Transverse colon (tissue), 4 donors: ENCODE measurements at regions not wholly inside any gene's neighbourhood (a gene's known extent, or its start where the extent isn't known, plus 50 kb on each side); places are given as distances from the start of the nearest gene placed in this dataset.

Source experiments
- DNase-seq: peaks from one replicate; pipeline ENCODE4 v3.0.0-alpha.2; 2019
- H3K27ac ChIP-seq, 4 donors: fragments of 200-600 bp; sonication (generic); 2 replicates each; pipeline ENCODE4 v1.5.1; 2016 to 2018; ENCODE audit warnings: inconsistent platforms in 4 of 4
- H3K27me3 ChIP-seq: fragments of 200-600 bp; sonication (generic); 2 replicates; pipeline ENCODE4 v1.5.1; 2017; ENCODE audit warnings: inconsistent platforms
- H3K36me3 ChIP-seq, 4 donors: fragments of 200-600 bp; sonication (generic); 2 replicates each; pipeline ENCODE4 v1.5.1; 2017 to 2019; ENCODE audit warnings: inconsistent platforms in 4 of 4
- H3K4me1 ChIP-seq, 4 donors: fragments of 200-600 bp; sonication (generic); 2 replicates each; pipeline ENCODE4 v1.5.1; 2017 to 2020; ENCODE audit warnings: inconsistent platforms in 4 of 4
- H3K4me3 ChIP-seq, 4 donors: fragments of 200-600 bp; sonication (generic); 1 replicate in 1 of 4; 2 replicates in 3 of 4; pipeline versions ENCODE4 v1.5.1 to v1.6.1; 2017 to 2019; ENCODE audit warnings: inconsistent platforms in 4 of 4
- H3K9me3 ChIP-seq, 2 donors: fragments of 200-600 bp; sonication (generic); 2 replicates each; pipeline ENCODE4 v1.5.1; 2017 to 2019; ENCODE audit warnings: inconsistent platforms in 2 of 2
- EP300 ChIP-seq: sonication (generic); formaldehyde crosslinking; IDR thresholded peaks from one replicate; pipeline ENCODE4 v1.6.1; 2017; ENCODE audit warnings: antibody characterized with exemption, low read depth
- POLR2A ChIP-seq: fragments of 450-650 bp; IDR thresholded peaks from one replicate; pipeline ENCODE4 v1.6.1; 2016; ENCODE audit warnings: antibody characterized with exemption, mild to moderate bottlenecking, moderate library complexity
- POLR2AphosphoS5 ChIP-seq, 3 donors: sonication (generic); formaldehyde crosslinking; IDR thresholded peaks; one replicate each; pipeline ENCODE4 v1.6.1; 2016; ENCODE audit warnings: antibody characterized with exemption in 3 of 3
- WGBS, 2 donors: methylation state at CpG; one replicate each; pipeline ENCODE4 v1.1.5; 2018; ENCODE audit warnings: low coverage in 1 of 2; 5-methylcytosine and 5-hydroxymethylcytosine counted together
- in situ Hi-C, 4 donors: fragments of 200-750 bp; cut with MboI; loops; one replicate each; pipeline versions ENCODE4 v1.15.0 to v1.15.1; 2017; ENCODE audit warnings: low sequenced_read_pairs in 3 of 4, low pct_ligation_motif_present in 1 of 4, low pct_unique_long_range_greater_than_20kb in 1 of 4
- intact Hi-C: fragments of 100-400 bp; cut with DNase I; formaldehyde crosslinking; loops from one replicate; pipeline ENCODE4 v1.15.1; 2023; ENCODE audit warnings: low total_unique reads
- TF ChIP-seq, protein P1 (sequence below), 5 experiments: fragments of 200-600 bp in 3 of 5; fragments of 450-650 bp in 2 of 5; sonication (generic) in 3 of 5; IDR thresholded peaks; 1 replicate in 2 of 5; 2 replicates in 3 of 5; pipeline ENCODE4 v1.5.1; 2016 to 2017; ENCODE audit warnings: antibody characterized with exemption in 5 of 5, inconsistent platforms in 3 of 5, mild to moderate bottlenecking in 2 of 5, moderate library complexity in 1 of 5

DNA sequence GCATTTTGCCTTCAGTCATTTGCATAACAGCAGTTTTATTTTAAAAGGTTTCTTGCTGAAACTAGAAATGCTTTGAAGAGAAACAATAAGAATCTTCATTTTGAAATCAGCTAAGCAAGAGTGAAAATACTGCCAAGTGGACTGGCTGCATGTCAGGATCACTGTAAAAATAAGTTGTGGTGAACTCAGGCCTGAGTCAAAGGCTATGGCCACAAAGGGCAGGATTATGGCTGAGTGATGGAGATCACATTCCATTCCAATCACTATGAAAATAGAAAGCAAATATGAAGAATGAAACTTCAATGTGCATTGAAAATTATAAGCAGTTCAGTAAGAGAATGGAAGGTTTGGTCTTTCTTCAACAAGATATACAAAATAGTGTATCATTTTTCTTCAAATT, 224.5 kb downstream of the PCDH18 start:
- DNase-seq, result no peak
- H3K4me1 ChIP-seq, result no peaks in the 10 kb centered on the region
- H3K9me3 ChIP-seq, result no peaks in the 10 kb centered on the region
- H3K4me3 ChIP-seq, result no peak overlapping the region
- H3K36me3 ChIP-seq, result no peaks in the 10 kb centered on the region
- in situ Hi-C loops, result no loop called here
- H3K27me3 ChIP-seq, result no peaks in the 10 kb centered on the region
- H3K27ac ChIP-seq, result no peak overlapping the region
- TF ChIP-seq POLR2A, result no peak
- TF ChIP-seq, protein P1, sequence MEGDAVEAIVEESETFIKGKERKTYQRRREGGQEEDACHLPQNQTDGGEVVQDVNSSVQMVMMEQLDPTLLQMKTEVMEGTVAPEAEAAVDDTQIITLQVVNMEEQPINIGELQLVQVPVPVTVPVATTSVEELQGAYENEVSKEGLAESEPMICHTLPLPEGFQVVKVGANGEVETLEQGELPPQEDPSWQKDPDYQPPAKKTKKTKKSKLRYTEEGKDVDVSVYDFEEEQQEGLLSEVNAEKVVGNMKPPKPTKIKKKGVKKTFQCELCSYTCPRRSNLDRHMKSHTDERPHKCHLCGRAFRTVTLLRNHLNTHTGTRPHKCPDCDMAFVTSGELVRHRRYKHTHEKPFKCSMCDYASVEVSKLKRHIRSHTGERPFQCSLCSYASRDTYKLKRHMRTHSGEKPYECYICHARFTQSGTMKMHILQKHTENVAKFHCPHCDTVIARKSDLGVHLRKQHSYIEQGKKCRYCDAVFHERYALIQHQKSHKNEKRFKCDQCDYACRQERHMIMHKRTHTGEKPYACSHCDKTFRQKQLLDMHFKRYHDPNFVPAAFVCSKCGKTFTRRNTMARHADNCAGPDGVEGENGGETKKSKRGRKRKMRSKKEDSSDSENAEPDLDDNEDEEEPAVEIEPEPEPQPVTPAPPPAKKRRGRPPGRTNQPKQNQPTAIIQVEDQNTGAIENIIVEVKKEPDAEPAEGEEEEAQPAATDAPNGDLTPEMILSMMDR (IDR thresholded peaks at IDR 0.05), result no peak
- no peak for TF ChIP-seq POLR2AphosphoS5 (IDR thresholded peaks at IDR 0.05)
- TF ChIP-seq EP300, result no peak
- intact Hi-C loops, result no loop called here

DNA sequence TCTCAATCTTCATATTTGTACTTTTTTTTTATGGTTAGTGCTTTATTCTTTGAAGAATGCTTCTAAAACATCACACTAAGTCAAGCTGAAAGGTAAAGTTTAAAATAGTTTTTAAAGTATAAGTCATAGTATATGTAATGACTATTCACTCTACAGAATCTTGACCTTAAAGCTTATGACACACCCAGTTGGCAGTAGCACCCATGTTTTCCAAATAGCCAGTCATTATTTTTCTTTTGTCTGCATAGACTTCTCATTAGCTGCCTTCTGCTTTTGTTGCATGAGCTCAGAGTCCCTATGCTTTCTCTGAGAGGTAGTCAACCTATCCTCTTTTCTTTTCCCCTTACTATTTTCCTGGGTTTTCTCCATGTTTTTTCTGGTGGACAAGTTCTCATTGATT, 231.5 kb downstream of the PCDH18 start:
- no peaks in the 10 kb centered on the region for H3K4me1 ChIP-seq
- in situ Hi-C loops (no loop called here), intact Hi-C loops (no loop called here)
- H3K27me3 ChIP-seq, result no peaks in the 10 kb centered on the region
- H3K27ac ChIP-seq, result no peak overlapping the region
- no peaks in the 10 kb centered on the region for H3K36me3 ChIP-seq
- no peak overlapping the region for H3K4me3 ChIP-seq
- DNase-seq, result no peak
- H3K9me3 ChIP-seq, result no peaks in the 10 kb centered on the region
- TF ChIP-seq, protein P1 (IDR thresholded peaks at IDR 0.05), result no peak
- TF ChIP-seq POLR2AphosphoS5 (IDR thresholded peaks at IDR 0.05) (no peak), POLR2A (no peak), EP300 (no peak)

DNA sequence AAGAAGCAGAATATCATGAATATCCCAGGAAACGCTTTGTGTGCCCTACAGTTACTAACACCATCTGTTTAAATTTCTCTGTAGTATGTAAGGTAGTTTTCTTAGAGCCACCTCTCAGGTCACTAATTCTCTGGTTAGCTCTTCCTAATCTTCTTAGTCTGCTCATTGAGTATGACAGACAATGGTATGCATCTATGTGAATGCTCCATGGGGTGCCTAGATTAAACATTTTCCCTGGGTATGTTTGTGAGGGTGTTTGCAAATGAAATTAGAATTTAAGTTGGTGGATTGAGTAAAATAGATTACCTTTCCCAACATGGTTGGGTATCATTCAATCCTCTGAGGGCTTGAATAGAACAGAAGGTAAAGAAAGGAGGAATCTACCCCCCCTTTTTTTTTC, 233.0 kb downstream of the PCDH18 start:
- intact Hi-C loops (no loop called here), in situ Hi-C loops (no loop called here)
- DNase-seq, result no peak
- Histone ChIP-seq H3K27ac (no peak overlapping the region), H3K36me3 (no peaks in the 10 kb centered on the region), H3K27me3 (no peaks in the 10 kb centered on the region), H3K9me3 (no peaks in the 10 kb centered on the region), H3K4me1 (no peaks in the 10 kb centered on the region), H3K4me3 (no peak overlapping the region)
- WGBS, 2 donors, result 88 to 90% methylated on average over 1 of the region's 1 CpG
- TF ChIP-seq POLR2A (no peak), EP300 (no peak), POLR2AphosphoS5 (IDR thresholded peaks at IDR 0.05) (no peak)
- TF ChIP-seq, protein P1 (IDR thresholded peaks at IDR 0.05), result no peak

DNA sequence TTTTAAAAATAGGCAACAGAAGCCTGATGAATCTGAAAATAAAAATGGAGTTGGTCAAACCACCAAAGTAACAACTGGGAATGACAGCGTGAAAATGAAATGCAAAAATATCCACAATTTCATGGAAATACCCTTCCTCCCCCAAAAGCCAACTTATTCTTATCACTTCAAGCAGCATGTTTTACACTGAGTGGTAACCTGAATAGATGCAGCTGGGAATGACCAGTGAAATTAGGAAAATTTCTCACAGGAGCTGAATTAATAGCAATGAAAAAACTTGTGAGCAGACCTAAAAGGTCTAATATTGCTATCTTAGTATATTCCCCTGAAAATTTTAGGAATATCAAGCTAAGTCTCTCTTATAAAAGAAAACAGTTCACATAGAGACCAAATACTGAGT, 239.0 kb downstream of the PCDH18 start:
- H3K27me3 ChIP-seq, result no peaks in the 10 kb centered on the region
- intact Hi-C loops, result no loop called here
- no peaks in the 10 kb centered on the region for H3K4me1 ChIP-seq
- H3K4me3 ChIP-seq, result no peak overlapping the region
- H3K27ac ChIP-seq, result no peak overlapping the region
- DNase-seq, result no peak
- WGBS, 2 donors, result 75 to 84% methylated on average over 1 of the region's 1 CpG
- H3K9me3 ChIP-seq, result no peaks in the 10 kb centered on the region
- TF ChIP-seq POLR2AphosphoS5 (IDR thresholded peaks at IDR 0.05) (no peak), POLR2A (no peak), EP300 (no peak)
- TF ChIP-seq, protein P1 (IDR thresholded peaks at IDR 0.05), result no peak
- in situ Hi-C loops, result no loop called here
- H3K36me3 ChIP-seq, result no peaks in the 10 kb centered on the region
